Astrocyte of the cerebellum (primary cell): ENCODE measurements at regions not wholly inside any gene's neighbourhood (a gene's known extent, or its start where the extent isn't known, plus 50 kb on each side); places are given as distances from the start of the nearest gene placed in this dataset.

Experiments
- DNase-seq: peaks from one replicate; pipeline ENCODE4 v3.0.0-alpha.2; 2011; ENCODE audit warnings: low read depth
- H3K4me3 ChIP-seq: 2 replicates; pipeline ENCODE4 v1.5.1; 2011; ENCODE audit warnings: mild to moderate bottlenecking, low read depth, low read length, moderate library complexity
- in situ Hi-C: cut with HindIII; loops from 2 replicates; pipeline ENCODE4 v1.10.0; 2017; ENCODE audit warnings: low sequenced_read_pairs
- TF ChIP-seq, protein P1 (sequence below): IDR thresholded peaks from 2 replicates; pipeline ENCODE4 v1.5.1; 2012; ENCODE audit warnings: low read length, low read depth, moderate library complexity, mild to moderate bottlenecking; ENCODE audit errors: missing control alignments

- no peak overlapping the region for H3K4me3 ChIP-seq
- DNase-seq = no peak
- in situ Hi-C loops = no loop called here
- TF ChIP-seq, protein P1, sequence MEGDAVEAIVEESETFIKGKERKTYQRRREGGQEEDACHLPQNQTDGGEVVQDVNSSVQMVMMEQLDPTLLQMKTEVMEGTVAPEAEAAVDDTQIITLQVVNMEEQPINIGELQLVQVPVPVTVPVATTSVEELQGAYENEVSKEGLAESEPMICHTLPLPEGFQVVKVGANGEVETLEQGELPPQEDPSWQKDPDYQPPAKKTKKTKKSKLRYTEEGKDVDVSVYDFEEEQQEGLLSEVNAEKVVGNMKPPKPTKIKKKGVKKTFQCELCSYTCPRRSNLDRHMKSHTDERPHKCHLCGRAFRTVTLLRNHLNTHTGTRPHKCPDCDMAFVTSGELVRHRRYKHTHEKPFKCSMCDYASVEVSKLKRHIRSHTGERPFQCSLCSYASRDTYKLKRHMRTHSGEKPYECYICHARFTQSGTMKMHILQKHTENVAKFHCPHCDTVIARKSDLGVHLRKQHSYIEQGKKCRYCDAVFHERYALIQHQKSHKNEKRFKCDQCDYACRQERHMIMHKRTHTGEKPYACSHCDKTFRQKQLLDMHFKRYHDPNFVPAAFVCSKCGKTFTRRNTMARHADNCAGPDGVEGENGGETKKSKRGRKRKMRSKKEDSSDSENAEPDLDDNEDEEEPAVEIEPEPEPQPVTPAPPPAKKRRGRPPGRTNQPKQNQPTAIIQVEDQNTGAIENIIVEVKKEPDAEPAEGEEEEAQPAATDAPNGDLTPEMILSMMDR = no peak
Observed at GRCh38 chrX:137646472-137646871, 80.5 kb downstream of the ZIC3 start.

DNA sequence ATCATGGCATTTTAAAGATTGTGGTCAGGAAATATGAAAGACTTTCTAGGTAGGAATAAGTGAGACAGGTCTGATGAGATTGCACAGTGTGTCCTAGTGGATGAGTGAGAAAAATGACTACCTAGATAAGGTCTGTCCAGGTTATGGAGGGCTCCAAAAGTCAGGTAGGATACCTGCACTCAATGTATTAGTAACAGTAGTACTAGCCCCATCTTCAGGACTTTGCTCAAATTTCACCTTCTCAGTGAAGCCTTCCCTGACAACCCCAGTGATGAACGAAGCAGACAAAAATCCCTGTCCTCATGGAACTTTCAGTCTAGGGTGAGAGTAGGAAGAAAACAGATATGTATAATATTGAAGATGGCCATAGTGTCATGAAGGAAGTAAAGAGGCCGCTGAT is 85.7 kb downstream of the ZIC3 start:
- DNase-seq = no peak
- in situ Hi-C loops = no loop called here
- TF ChIP-seq, protein P1 = no peak
- H3K4me3 ChIP-seq = no peak overlapping the region

- in situ Hi-C loops = no loop called here
Observed at GRCh38 chrX:137652086-137652485, 86.2 kb downstream of the ZIC3 start.

DNA sequence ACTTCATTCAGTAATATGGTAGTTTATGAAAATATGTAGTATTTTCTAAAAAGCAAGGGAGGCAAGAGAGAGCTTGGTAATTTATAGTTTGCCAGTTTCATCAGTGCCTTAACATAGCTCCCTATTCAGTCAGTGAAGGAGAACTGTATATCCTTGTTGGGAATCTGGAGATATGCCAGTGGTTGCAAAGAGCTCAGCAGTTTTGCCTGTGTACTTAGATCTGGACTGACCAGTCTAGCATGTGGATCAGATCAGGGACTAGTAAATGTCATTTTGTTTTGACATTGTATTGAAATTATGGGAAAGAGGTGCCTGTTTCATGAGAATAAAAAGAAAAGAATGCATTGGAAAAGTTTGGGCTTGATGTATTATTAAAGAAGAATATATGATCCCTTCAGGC is 88.6 kb downstream of the ZIC3 start:
- in situ Hi-C loops = no loop called here
- TF ChIP-seq, protein P1 = no peak
- no peak overlapping the region for H3K4me3 ChIP-seq
- no peak for DNase-seq

More at GRCh38 chrX:137652086-137652485, 86.2 kb downstream of the ZIC3 start:
- TF ChIP-seq, protein P1 = no peak
- DNase-seq = no peak
- H3K4me3 ChIP-seq = no peak overlapping the region

- DNase-seq = no peak
- TF ChIP-seq, protein P1 = no peak
- in situ Hi-C loops = no loop called here
- no peak overlapping the region for H3K4me3 ChIP-seq
Observed at GRCh38 chrX:137667776-137668175, 101.8 kb downstream of the ZIC3 start.

DNA sequence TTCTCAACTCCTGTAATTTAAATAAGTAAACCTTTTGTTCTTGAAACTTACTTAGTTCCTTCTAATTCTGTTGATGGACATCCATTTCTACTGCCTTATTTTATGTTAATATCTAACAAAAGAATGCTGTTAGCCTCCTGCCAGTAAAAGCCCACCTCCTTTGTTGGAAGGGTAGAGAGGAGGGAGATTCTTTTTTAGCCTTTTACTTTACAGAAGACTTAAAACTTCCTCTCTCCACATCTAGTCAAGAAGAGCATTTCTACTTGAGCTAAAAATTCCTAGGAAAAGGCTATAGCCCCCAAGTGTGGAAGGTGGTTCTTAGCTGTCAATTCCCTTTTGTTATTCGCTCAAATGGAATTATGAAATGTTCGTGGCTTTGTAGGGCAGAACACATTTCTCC is 118.7 kb downstream of the ZIC3 start:
- in situ Hi-C loops = no loop called here
- DNase-seq = no peak
- H3K4me3 ChIP-seq = no peak overlapping the region
- TF ChIP-seq, protein P1 = no peak

GRCh38 chrX:137695417-137695816 is 129.5 kb downstream of the ZIC3 start:
- in situ Hi-C loops = no loop called here
- DNase-seq = no peak
- TF ChIP-seq, protein P1 = no peak
- H3K4me3 ChIP-seq = no peak overlapping the region
